Fibroblast of pulmonary artery (primary cell): ENCODE measurements at regions not wholly inside any gene's neighbourhood (a gene's known extent, or its start where the extent isn't known, plus 50 kb on each side); places are given as distances from the start of the nearest gene placed in this dataset.

Source experiments
- DNase-seq: peaks from one replicate; pipeline ENCODE4 v3.0.0-alpha.2; 2010; ENCODE audit warnings: low read depth
- H3K4me3 ChIP-seq: replicated peaks from 2 replicates; pipeline ENCODE4 v1.5.1; 2011; ENCODE audit warnings: low read depth, mild to moderate bottlenecking, control low read depth, low read length, moderate library complexity
- CTCF ChIP-seq: IDR thresholded peaks from 2 replicates; pipeline ENCODE4 v1.5.1; 2011; ENCODE audit warnings: mild to moderate bottlenecking, control low read depth, low read length, inconsistent platforms; ENCODE audit errors: missing control alignments

- no peak for DNase-seq
- TF ChIP-seq CTCF, result no peak
- H3K4me3 ChIP-seq, result no peak overlapping the region
Observed at GRCh38 chr3:66761093-66761780, 236.9 kb upstream of the KBTBD8 start.

GRCh38 chr3:66762916-66763693 is 235.0 kb upstream of the KBTBD8 start:
- no peak overlapping the region for H3K4me3 ChIP-seq
- TF ChIP-seq CTCF, result no peak
- DNase-seq, result peak; percentile 84

GRCh38 chr3:66778107-66778506 is 220.0 kb upstream of the KBTBD8 start:
- DNase-seq, result no peak
- no peak overlapping the region for H3K4me3 ChIP-seq
- TF ChIP-seq CTCF, result no peak

GRCh38 chr3:66778777-66779176 is 219.3 kb upstream of the KBTBD8 start:
- DNase-seq, result no peak
- no peak overlapping the region for H3K4me3 ChIP-seq
- TF ChIP-seq CTCF, result no peak

- no peak for TF ChIP-seq CTCF
- no peak overlapping the region for H3K4me3 ChIP-seq
- no peak for DNase-seq
Observed at GRCh38 chr3:66785191-66785909, 212.8 kb upstream of the KBTBD8 start.

GRCh38 chr3:66789580-66790237 is 208.4 kb upstream of the KBTBD8 start:
- H3K4me3 ChIP-seq, result no peak overlapping the region
- no peak for TF ChIP-seq CTCF
- DNase-seq, result no peak
